GDM1 (cell line): ENCODE measurements at regions not wholly inside any gene's neighbourhood (a gene's known extent, or its start where the extent isn't known, plus 50 kb on each side); places are given as distances from the start of the nearest gene placed in this dataset.

Experiments used
- DNase-seq: peaks from one replicate; lab custom pipeline; 2025; lab: John Stamatoyannopoulos, UW

DNA sequence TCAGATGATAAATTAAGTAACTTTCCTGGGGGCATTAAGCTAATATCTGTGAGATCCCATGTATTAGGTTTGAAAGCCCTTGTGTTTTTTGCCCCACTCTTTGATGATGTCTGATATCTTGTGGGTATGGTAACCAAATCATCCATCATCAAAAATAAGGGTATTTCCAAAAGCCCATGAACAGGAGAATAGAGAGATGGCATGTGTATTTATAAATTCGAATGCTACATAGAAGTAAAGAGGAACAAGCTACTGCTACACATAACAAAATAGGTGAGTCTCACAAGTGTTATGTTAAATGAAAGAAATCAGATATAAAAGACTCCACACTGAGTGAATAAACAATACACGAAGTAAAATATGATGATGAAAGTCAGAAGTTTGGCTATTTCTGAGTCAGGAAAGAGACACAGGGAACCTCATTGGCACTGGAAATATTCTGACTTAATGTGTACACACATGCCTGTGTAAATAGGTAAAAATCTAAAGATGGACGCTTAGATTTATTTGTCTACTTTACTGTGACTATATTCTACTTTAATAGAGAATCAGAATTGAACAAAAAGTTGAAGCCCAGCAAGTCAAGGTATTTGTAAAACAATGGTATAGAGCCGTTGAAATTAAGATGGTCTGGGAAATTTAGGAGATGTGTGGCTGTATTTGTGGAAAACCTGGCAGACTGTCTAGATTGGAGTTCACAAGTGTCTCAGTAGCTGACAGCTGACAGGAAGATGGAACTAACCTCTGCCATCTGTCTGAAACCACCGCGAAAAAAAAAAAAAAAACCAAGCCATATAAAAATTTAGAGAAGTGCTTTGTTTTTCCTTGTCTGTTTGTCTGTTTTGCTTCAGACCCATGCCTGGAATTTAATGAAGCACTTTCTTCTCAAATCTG lies 111.0 kb upstream of the TGFBR2 start:
- DNase-seq: no peak

DNA sequence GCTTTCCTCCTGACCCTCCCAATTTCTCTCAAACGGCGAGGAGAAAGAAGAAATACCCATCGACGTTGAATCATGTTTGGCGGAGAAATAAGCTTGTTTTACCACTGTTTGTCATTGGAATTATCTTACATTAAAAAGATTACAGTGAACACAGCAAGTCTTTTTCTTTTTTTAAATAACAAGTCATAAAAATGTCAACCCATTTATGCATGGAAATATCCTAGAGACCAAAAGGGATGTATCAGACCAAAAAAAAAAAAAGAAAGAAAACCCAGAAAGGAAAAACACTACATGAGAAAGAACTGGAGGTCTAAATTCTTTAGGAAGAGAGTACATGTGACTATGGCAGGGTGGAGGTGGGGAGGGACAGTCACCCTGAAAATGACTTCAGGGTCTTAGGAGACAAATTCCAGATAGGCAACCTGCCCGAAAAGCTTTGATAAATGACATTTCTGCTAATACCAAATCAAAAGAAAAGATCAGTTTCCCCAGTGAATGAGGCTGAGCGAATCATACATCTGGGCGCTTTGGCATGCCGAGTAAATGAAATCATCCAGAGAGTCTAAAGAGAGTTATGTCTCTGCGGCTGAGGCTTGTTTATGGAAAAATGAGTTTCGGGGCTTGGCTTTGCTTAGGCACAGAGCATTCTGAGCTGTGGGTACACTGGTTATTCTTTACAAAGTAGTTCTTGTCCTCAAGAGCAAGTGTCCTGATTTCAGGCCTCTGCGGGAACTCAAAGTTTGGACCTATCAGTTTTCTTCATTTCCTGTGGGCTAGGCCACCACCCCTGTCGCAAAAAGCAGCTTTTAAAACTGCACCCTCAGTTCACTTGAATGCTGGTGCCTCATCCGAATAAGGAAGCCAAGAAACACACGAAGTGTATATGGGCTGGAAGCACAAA lies 110.1 kb upstream of the TGFBR2 start:
- DNase-seq: no peak

DNA sequence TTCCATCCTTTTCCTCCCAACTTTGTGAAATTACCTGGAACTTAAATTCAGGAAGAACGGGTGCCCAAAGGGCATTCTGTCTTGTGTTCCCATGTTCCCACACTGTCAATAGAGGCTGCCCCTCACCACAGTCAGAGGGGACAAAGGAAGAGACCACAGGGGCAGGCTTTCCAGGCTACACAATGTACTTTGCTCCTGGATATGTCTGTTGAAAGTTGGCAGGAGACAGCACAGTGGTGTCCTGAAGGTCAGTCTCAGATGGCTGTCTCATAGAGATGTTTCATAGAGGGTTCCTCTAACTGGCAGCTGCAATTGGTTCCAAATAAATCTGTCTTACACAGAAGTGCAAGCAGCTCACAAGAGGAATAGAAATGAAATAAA lies 107.8 kb upstream of the TGFBR2 start:
- no peak for DNase-seq

DNA sequence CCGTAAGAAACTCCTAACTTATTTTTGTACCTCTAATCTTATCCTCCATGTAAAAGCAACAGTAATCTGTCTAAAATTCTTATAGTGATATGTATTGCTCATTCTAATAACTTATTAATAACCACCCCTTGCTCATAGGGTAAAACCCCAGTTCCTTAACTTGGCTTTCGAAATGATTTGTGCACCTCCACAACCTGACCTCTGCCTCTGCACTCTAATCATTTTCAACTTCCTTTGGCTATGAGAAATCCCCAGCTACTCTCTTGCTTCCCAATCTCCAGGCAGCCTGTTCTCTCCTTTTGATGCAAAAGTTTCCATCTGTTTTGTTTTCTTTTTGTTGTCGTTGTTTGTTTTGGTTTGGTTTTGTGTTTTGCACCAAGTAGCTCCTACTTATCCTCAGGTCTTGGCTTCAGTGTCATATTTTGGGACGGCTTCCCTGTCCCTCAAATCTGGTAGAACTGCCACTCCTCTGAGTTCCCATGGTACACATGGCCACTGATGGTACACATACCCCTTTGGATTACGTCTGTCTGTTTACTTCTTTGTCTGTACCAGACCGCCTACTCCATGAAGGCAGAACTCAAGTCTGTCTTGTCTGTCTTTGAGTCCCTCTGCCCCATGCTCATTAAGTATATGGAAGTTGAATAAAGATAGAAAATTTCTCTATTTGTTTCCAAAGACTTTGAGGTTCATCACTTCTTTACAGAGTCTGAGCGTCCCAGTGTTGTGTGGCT lies 105.6 kb upstream of the TGFBR2 start:
- no peak for DNase-seq

DNA sequence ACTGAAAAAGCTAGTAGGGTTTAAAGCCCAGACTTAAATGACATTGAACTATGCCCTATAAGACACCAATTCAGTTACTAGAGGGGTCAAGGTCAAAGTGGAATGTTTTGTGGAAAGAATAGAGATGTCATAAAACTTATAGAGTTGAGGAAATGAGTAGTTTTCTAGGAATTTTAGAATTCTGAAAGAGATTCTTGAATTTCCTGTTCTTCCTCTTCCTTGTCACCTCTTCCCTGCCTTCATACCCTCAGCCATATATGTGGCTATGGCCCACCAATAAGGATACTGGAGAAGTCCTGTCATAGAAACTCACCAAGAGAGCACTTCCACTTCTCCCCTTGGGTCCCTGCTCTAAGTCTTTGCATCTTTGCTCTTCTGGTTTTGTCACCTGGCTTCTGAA lies 104.9 kb upstream of the TGFBR2 start:
- DNase-seq: no peak

DNA sequence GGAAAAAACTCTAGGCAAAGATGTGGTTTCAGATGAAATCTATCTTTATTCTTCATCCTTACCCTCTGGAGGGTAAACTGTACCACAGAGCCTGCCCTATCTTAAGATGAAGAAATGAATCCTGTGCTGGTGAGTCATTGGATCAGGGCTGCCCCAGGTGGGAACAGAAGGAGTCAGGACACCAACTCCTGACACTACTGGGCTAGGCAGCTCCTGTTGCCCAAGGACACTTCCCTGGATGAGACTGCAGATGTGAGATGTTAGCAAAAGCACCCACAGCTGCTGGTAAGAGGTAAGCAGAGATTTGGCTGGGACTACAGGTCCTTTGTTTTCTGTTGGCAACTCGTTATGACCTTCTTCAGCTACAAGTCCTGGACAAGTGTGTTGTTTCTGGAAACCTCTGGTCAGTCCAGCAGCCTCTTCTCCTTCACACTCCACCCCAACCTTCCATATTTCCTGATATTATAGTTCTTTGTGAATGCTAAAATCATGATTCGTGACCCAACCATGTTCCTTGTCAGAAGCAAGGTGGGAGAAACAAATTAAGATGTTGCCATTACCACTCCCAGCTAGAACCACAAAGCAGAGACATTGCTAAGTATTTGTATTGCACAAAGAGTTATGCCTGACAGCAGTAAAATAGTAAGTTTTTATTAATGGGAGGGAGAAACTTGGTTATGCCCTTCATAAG lies 104.2 kb upstream of the TGFBR2 start:
- no peak for DNase-seq

DNA sequence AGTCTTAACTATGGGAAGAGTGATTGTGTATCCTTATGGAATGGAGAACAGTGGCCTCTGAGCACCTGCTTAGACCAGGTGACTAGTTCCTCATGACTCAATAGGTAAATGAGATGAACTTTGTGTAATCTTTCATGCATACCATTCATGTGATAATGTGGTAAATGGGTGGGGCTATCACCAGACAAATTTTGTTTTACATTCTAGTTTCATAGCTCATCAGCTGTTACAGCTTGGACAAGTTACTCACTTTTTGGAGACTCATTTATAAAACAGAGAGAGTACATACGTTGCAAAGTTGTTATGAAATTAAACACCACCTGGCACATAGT lies 103.7 kb upstream of the TGFBR2 start:
- no peak for DNase-seq

DNA sequence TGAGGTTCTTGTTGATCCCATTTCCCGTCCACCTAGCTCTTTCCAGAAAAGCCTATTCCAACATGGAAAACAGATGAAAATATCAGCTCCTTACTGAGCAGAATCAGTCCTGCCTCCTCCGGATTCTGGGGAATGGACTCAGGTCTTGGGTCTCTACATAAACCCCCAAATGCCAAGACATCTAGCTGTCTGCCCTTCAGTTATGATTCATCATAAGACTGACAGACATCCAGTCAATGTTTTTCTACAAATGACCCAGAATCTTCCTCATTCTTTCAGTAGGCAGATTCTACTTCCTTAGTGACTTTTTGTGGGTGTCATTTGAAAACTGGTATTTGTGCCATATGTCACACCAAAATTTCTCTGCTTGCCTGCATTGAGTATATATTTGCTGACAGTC lies 103.0 kb upstream of the TGFBR2 start:
- no peak for DNase-seq

DNA sequence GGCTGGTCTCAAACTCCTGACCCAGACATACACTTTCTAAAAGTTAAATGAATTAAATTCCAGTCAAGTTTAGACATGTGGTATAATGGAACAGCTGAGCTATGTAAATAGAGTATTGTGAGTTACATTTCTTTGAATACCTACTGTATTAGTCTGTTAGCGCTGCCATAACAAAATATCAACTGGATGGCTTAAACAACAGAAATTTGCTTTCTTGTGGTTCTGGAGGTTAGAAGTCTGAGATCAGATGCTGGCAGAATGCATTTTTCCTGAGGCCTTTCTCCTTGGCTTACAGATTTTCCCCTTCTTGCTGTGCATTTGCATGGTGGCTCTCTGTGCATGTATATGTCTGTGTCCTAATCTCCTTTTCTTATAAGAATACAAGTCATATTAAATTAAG lies 101.5 kb upstream of the TGFBR2 start:
- DNase-seq: no peak

DNA sequence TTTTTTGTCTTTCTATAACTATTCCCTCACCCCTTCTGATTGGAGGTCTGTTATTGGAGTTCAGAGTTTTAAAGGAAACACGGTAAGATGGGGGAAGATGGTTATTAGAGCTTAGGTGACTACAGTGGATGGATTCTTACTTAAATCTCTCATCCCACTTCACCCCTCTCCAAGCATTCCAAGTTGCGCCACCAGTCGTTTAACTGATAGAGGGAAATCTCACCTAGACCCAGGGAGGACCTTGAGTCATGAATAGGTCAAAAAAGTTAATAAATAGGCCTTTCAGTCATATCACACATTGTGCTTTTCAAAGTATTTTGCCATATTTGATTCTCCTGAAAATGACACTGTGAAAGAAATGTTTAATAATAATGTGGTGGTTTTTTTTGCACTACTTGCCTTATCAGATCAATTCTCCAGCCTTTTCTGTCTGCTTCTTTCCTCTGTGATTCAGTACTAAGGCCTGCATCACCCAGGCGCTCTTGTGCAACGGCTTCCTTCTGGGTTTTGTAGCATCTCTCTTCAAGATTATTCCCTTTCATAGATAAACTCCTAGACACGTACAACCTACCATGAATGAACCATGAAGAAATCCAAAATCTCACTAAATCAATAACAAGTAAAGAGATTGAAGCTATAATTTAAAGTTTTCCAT lies 100.4 kb upstream of the TGFBR2 start:
- no peak for DNase-seq

DNA sequence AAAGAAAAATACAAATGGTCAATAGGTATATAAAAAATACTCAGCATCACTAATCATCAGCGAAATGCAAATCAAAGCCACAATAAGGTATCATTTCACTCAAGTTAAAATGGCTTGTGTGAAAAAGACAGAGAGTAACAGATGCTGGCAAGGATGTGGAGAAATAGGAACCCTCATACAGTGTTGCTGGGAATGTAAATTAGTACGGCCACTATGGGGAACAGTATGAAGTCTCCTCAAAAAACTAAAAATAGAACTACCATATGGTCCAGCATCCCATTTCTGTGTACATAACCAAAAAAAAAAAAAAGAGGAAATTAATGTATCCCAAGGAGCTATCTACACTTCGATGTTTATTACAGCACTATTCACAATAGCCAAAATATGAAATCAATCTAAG lies 98.1 kb upstream of the TGFBR2 start:
- no peak for DNase-seq

DNA sequence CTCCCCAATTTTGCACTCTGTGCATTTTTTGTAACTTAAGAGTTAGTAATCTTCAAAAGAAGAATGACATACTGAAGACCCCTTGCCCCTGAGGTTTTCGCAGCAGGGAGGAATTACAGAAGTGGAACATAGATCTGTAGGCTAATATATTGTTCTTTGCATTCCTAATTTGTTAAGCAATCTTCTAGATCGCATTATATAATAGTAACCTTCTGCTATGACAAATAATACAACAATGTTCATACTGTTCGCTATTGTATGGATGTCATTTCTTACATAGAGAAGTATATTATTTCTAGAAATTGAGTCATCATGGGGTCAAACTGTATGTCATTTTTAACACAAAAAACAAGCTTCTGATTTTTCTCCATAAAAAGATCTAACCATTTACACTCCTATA lies 95.8 kb upstream of the TGFBR2 start:
- no peak for DNase-seq

DNA sequence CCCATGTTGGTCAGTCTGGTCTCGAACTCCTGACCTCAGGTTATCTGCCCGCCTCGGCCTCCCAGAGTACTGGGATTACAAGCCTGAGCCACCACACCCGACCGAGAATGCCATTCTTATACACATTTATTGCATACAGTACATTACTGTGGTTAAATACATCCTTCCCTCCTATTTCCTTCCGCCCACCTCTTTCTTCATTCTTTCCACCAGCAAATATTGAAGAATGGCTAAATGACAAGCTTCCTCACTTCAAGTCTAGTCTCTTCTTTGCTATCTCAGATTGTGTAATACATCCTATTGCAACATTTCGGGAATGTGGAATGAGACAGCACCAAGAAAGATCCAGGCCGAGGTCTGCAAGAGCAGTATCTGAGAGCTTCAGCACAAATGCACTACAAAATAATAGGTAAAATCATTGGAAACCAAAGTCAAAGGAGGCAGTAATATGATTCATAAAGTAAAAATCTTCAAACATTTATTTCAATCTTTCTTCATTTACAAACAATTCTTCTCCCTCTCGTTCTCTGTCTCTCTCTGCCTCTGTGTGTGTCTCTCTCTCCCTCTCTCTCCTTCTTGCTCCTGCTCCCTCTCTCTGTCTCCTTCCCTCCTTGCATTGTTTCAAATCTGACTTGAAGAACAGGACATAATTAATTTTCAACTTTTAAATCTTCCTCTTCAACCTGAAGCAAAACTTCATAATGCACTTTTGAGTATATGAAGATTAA lies 94.7 kb upstream of the TGFBR2 start:
- DNase-seq: no peak

DNA sequence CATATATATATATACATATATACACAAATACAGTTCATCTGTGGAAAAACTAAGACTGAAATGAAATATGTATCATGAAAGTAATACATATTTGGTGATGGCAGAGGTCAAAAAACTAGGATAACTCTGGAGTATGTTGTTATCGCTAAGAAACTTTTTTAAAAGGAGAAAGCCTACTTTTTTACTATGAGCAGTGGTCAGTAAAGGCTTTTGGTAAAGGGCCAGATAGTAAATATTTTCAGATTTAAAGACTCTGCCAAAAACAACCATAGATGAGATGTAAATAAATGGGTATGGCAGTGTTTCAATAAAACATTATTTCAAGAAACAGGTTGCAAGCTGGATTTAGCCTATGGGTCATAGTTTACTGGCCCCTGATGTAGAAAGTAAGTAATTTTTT lies 93.8 kb upstream of the TGFBR2 start:
- DNase-seq: no peak

DNA sequence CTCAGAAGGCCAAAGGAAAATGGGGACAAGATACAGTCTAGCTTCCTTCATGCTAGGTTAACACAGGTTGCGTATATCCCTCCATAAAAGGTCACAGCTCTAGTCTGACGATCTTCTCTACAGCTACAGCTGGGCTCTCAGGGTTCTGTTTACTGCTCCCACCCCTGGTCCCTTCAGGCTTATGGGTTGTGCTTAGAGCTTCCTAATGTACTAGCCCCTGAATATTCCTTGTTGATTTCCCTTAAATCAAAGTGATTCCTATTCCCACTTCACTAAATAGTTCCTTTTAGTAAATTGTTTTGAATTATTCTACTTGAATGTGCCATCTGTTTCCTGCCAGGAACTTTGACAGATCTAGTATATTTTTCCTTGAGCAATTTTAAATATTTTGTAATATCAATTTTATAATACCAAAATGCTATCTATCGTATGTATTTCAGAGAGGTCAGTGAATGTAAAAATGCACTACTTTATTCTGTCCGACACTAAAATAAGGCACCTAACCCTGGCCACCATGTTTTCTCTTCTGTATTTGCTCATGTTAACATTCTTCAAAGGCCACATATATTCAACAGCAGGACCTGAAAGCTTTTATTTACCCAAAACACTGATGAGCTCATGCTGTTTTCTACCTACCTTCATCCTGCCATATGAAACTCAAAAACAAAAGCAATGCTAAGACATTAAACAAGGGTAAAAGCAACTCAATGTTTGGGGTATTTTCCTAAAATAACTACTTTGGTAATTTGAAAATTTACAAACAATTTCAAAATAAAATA lies 92.8 kb upstream of the TGFBR2 start:
- no peak for DNase-seq

DNA sequence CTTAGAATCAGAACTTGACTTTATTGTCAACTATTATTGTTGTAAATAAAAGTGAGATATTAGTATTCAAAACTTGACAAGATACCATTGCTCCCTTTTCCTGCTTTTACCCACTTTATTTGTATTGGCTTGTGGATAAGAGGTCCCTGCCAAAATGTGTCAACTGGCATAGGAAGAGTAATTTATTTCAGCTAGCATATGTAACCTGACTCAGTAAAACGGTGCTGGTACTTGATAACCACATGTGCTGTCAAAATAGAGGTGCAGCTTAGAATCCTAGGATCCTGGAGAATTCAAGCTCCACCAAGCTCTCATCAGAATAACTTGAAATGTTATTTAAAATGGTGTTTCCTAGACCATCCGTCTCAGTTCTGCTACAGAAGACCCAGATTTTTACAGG lies 90.2 kb upstream of the TGFBR2 start:
- no peak for DNase-seq

DNA sequence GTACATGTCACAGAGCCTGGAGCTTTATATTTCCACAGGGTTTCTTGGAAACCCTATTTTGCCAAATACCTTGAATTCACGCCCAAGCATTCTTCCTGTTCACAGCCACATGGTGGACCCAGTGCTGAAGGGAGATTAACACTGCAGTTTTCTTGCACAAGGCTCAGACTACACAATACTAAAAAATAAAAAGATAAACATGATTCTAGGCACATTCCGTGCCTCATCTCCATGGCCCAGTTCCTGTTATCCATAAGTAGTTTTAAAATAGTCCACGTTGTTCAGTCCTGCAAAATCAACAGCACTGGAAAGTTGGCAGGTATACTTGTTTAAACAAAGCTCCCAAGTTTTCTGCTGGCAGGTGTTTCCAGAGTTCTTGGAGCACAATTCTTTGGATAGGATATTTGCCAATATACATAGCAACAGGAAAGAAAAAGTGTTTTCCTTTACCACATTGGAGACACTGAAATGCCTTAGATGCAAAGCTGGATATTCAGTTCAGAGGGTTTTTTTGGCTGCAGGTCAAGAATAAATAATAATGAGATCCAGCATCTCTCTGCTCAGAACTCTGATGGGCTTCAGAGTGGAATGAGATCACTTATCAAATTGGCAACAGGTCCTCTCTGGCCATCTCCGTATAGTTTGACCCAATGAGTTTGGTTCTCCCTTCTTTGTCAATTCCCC lies 88.1 kb upstream of the TGFBR2 start:
- no peak for DNase-seq

DNA sequence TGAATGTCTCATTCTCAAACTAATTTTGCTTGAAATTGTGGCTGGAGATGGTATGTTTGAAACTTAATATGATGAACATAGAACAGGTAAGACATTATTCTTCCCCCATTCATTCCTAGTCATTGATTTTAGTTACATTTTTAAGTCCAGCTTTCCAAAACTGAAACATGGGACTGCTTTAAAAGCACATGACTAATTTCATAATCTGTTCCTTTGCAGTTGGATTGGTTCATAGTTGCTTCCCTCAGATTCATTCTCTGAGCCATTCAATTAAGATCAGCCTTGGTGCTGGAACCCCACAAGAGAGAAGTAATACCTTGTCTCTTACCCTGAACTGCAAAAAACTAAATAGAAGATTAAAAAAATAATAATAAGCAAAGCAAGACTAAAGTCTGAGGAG lies 87.5 kb upstream of the TGFBR2 start:
- DNase-seq: no peak

DNA sequence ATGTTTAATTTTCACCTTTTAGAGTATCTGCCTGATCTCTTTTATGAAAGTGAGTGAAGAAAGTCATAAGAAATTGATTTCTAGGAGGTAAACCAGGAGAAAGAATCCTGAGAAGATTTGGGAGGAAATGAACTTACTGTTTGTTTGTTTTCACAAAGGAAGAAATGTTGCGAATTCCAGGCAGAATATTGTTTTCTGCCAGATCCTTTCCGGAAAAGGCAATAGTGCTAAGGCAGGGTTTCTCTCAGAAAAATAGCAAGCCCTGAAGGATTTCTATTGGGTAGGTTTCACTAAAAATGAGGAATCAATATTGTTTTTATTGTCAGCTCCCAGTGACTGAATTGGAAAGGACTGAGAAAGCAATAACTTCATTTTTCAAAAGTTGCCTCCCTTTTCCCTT lies 85.7 kb upstream of the TGFBR2 start:
- no peak for DNase-seq
